ENCODE measurements at regions not wholly inside any gene's neighbourhood (a gene's known extent, or its start where the extent isn't known, plus 50 kb on each side); places are given as distances from the start of the nearest gene placed in this dataset.

DNA sequence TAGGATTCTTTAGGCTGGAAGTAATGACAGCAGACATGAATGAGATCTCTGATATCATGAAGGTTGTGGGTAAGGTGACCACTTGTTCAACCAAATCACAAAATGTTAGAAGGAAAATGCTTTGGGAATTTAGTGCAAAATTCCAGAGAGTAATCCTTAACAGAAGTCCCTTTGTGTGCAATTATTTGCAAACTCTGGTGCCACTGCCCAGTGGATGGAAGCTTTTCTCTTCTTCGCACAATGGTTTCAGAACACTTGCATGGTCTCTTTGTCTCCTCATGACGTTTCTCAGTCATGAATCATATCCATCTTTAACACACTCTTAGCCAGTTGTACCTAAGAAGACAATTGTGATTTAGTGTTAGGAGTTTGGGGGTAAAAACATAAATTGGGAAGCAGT, 570.4 kb upstream of the ANKRD30A start:
- DNase-seq (ENCODE audit: low read depth), result no peak
- TF ChIP-seq, protein P1, sequence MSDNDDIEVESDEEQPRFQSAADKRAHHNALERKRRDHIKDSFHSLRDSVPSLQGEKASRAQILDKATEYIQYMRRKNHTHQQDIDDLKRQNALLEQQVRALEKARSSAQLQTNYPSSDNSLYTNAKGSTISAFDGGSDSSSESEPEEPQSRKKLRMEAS (IDR thresholded peaks at IDR 0.05; ENCODE audit: low read depth, low read length), result no peak
- TF ChIP-seq, protein P2, sequence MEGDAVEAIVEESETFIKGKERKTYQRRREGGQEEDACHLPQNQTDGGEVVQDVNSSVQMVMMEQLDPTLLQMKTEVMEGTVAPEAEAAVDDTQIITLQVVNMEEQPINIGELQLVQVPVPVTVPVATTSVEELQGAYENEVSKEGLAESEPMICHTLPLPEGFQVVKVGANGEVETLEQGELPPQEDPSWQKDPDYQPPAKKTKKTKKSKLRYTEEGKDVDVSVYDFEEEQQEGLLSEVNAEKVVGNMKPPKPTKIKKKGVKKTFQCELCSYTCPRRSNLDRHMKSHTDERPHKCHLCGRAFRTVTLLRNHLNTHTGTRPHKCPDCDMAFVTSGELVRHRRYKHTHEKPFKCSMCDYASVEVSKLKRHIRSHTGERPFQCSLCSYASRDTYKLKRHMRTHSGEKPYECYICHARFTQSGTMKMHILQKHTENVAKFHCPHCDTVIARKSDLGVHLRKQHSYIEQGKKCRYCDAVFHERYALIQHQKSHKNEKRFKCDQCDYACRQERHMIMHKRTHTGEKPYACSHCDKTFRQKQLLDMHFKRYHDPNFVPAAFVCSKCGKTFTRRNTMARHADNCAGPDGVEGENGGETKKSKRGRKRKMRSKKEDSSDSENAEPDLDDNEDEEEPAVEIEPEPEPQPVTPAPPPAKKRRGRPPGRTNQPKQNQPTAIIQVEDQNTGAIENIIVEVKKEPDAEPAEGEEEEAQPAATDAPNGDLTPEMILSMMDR (IDR thresholded peaks at IDR 0.05; ENCODE audit: low read depth, low read length), result no peak
- TF ChIP-seq POLR2A (IDR thresholded peaks at IDR 0.05; ENCODE audit: extremely low read depth, insufficient read length), result no peak
- no peak for TF ChIP-seq MYC (IDR thresholded peaks at IDR 0.05; ENCODE audit: low read depth, low read length)
- H3K4me3 ChIP-seq (ENCODE audit: low read depth, low read length), result no peak overlapping the region

DNA sequence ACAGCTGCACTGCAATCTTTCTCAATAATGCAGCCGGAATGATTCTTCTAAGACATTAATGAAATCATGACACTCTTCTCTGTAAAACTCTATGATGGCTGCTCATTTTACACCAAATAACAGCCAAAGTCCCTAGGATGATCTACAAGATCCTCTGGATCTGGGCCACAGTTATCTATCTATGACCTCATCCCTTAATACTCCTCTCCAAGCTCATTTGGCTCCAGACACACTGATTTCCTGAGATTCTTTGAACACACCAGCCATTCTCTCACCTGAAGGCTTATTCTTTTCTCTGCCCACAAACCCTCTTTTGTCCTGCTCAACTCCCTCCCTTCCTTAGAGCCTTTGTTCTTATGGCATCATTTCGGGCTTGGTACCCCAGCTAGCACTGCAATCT, 577.4 kb upstream of the ANKRD30A start:
- TF ChIP-seq, protein P2 (IDR thresholded peaks at IDR 0.05; ENCODE audit: low read depth, low read length), result no peak
- TF ChIP-seq MYC (IDR thresholded peaks at IDR 0.05; ENCODE audit: low read depth, low read length), result no peak
- TF ChIP-seq, protein P1 (IDR thresholded peaks at IDR 0.05; ENCODE audit: low read depth, low read length), result no peak
- TF ChIP-seq POLR2A (IDR thresholded peaks at IDR 0.05; ENCODE audit: extremely low read depth, insufficient read length), result no peak
- no peak overlapping the region for H3K4me3 ChIP-seq (ENCODE audit: low read depth, low read length)
- no peak for DNase-seq (ENCODE audit: low read depth)

DNA sequence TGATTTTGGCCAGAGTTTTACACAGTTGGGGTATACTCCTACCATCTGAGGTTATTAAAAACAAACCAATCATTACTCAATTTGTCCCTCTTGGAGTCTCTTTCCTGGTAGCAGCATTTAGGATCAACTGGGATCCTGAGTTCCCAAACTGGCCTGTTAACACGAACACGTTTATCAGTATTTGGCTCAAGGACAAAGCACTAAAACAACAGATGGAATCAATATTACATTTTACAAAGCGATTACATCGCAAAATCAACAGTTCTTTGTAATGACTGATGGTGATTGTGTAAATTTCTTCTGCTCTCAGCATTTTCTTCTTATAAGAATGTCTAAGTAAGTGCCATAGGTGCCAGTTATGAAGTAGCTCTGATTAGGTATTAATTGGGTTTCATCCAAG, 582.9 kb upstream of the ANKRD30A start:
- no peak for DNase-seq (ENCODE audit: low read depth)
- no peak overlapping the region for H3K4me3 ChIP-seq (ENCODE audit: low read depth, low read length)
- no peak for TF ChIP-seq POLR2A (IDR thresholded peaks at IDR 0.05; ENCODE audit: extremely low read depth, insufficient read length)
- TF ChIP-seq, protein P2 (IDR thresholded peaks at IDR 0.05; ENCODE audit: low read depth, low read length), result no peak

DNA sequence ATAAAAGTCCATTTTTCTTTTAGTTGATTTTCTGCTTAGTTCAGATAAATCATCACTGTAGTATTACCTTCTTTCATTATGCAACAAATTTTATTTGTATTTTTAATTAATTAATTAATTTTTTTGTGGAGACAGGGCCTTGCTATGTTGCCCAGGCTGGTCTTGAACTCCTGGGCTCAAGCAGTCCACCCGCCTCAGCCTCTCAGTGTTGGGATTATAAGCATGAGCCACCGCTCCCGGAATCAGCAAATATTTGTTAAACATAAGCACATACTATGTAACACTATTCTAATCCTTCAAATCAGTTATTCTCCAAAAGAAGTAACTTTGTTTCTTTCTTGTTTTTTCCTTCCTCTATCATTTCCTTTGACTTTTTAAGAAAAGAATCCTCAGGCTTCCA, 584.8 kb upstream of the ANKRD30A start:
- H3K4me3 ChIP-seq (ENCODE audit: low read depth, low read length), result no peak overlapping the region
- no peak for DNase-seq (ENCODE audit: low read depth)
- TF ChIP-seq POLR2A (IDR thresholded peaks at IDR 0.05; ENCODE audit: extremely low read depth, insufficient read length), result no peak
- TF ChIP-seq, protein P1 (IDR thresholded peaks at IDR 0.05; ENCODE audit: low read depth, low read length), result no peak
- no peak for TF ChIP-seq MYC (IDR thresholded peaks at IDR 0.05; ENCODE audit: low read depth, low read length)
- TF ChIP-seq, protein P2 (IDR thresholded peaks at IDR 0.05; ENCODE audit: low read depth, low read length), result no peak

DNA sequence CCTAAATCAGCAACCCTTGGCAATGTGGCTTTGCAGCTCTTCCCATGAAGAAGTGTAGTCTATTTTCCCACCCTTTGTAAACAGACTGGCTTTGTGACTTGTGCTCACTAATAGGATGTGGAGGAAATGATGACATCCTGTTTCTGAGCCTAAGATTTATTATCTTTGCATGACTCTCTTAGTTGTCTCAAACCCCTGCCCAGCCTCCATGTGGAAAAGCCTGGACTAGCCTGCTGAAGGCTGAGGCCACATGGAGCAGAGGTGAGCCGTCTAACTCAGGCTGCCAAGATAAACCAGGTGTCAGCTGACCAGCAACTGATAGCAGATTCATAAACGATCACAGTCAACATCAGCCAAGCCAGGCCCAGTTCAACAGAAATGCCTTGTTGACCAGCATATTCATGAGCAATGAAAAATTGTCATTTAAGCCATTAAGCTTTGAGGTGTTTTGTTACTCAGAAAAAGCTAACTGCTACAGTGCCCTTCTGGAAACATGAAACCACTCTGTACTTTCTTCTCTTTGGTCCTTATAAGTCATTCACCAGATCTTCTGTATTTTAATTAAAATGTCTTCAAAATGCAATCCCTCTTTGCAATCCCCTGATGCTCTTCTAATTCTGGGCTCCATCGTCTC, 586.3 kb upstream of the ANKRD30A start:
- TF ChIP-seq MYC (IDR thresholded peaks at IDR 0.05; ENCODE audit: low read depth, low read length), result no peak
- TF ChIP-seq, protein P2 (IDR thresholded peaks at IDR 0.05; ENCODE audit: low read depth, low read length), result no peak
- TF ChIP-seq, protein P1 (IDR thresholded peaks at IDR 0.05; ENCODE audit: low read depth, low read length), result no peak
- no peak for TF ChIP-seq POLR2A (IDR thresholded peaks at IDR 0.05; ENCODE audit: extremely low read depth, insufficient read length)
- no peak overlapping the region for H3K4me3 ChIP-seq (ENCODE audit: low read depth, low read length)
- DNase-seq (ENCODE audit: low read depth), result peak; percentile 29
